Mammary epithelial cell (primary cell): ENCODE measurements at regions not wholly inside any gene's neighbourhood (a gene's known extent, or its start where the extent isn't known, plus 50 kb on each side); places are given as distances from the start of the nearest gene placed in this dataset.

ENCODE experiments used
- EZH2 ChIP-seq: IDR thresholded peaks from 2 replicates; pipeline ENCODE4 v1.6.1; 2012; ENCODE audit warnings: low read length, inconsistent platforms, borderline replicate concordance
- TF ChIP-seq, protein P1 (sequence below), 2 donors: IDR thresholded peaks in 1 of 2; conservative IDR thresholded peaks in 1 of 2; 2 replicates each; pipeline ENCODE4 v1.5.1; 2011 to 2012; ENCODE audit warnings: inconsistent platforms in 2 of 2, low read length in 2 of 2, mild to moderate bottlenecking in 2 of 2, control low read depth in 1 of 2, low read depth in 1 of 2; ENCODE audit not compliant: insufficient read depth in 1 of 2; ENCODE audit errors: extremely low read depth in 1 of 2

DNA sequence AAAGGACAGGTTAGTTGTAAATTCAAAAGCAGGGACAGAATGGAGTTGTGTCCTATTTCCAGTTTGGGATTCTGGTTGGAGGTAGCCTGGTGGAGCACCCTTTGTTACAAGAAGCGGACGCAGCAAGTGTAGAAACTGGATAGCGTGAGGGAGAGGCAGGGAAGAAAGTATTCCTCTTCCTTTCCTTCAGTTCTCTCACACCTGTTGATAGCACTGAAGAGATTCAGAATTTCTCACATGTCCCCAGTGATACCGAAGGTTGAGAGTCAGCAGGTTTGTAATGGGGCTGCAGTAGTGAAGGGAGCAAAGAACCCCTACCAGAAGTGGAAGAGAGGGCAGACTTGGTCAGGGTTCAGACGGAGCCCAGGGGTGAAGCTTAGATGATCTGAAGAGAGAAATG, 399.2 kb downstream of the SPRY2 start:
- TF ChIP-seq, protein P1, sequence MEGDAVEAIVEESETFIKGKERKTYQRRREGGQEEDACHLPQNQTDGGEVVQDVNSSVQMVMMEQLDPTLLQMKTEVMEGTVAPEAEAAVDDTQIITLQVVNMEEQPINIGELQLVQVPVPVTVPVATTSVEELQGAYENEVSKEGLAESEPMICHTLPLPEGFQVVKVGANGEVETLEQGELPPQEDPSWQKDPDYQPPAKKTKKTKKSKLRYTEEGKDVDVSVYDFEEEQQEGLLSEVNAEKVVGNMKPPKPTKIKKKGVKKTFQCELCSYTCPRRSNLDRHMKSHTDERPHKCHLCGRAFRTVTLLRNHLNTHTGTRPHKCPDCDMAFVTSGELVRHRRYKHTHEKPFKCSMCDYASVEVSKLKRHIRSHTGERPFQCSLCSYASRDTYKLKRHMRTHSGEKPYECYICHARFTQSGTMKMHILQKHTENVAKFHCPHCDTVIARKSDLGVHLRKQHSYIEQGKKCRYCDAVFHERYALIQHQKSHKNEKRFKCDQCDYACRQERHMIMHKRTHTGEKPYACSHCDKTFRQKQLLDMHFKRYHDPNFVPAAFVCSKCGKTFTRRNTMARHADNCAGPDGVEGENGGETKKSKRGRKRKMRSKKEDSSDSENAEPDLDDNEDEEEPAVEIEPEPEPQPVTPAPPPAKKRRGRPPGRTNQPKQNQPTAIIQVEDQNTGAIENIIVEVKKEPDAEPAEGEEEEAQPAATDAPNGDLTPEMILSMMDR (conservative IDR thresholded peaks at IDR 0.05 in 1 of 2, IDR thresholded peaks at IDR 0.05 in 1 of 2; ENCODE audit: extremely low read depth in 1 of 2, insufficient read depth in 1 of 2, low read depth in 1 of 2, low read length in 2 of 2) = no peak
- no peak for TF ChIP-seq EZH2
